ENCODE measurements at regions not wholly inside any gene's neighbourhood (a gene's known extent, or its start where the extent isn't known, plus 50 kb on each side); places are given as distances from the start of the nearest gene placed in this dataset.

- WGBS (ENCODE audit: insufficient coverage, low coverage, low lambda C conversion rate, missing lambda C conversion rate), result 48% methylated on average over 5 of the region's 6 CpGs
- intact Hi-C loops (cut with DNase I), result no loop called here
- DNase-seq, result no peak
Measured at GRCh38 chr4:129394635-129395034, 298.7 kb downstream of the C4orf33 start.

GRCh38 chr4:129403848-129404247, 307.9 kb downstream of the C4orf33 start:
- TF ChIP-seq, protein P1, sequence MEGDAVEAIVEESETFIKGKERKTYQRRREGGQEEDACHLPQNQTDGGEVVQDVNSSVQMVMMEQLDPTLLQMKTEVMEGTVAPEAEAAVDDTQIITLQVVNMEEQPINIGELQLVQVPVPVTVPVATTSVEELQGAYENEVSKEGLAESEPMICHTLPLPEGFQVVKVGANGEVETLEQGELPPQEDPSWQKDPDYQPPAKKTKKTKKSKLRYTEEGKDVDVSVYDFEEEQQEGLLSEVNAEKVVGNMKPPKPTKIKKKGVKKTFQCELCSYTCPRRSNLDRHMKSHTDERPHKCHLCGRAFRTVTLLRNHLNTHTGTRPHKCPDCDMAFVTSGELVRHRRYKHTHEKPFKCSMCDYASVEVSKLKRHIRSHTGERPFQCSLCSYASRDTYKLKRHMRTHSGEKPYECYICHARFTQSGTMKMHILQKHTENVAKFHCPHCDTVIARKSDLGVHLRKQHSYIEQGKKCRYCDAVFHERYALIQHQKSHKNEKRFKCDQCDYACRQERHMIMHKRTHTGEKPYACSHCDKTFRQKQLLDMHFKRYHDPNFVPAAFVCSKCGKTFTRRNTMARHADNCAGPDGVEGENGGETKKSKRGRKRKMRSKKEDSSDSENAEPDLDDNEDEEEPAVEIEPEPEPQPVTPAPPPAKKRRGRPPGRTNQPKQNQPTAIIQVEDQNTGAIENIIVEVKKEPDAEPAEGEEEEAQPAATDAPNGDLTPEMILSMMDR (IDR thresholded peaks at IDR 0.05), result no peak
- no peak for TF ChIP-seq POLR2A (IDR thresholded peaks at IDR 0.05)
- DNase-seq (no peak), ATAC-seq (no peak)
- Histone ChIP-seq H3K4me3 (no peak overlapping the region), H3K27ac (no peak overlapping the region), H3K36me3 (no peaks in the 10 kb centered on the region), H3K27me3 (no peaks in the 10 kb centered on the region), H3K9me3 (no peaks in the 10 kb centered on the region), H3K4me1 (no peaks in the 10 kb centered on the region)
- intact Hi-C loops (cut with DNase I), result no loop called here
- WGBS (ENCODE audit: insufficient coverage, low coverage, low lambda C conversion rate, missing lambda C conversion rate), result 48% methylated on average over 1 of the region's 1 CpG

More at GRCh38 chr4:129394635-129395034, 298.7 kb downstream of the C4orf33 start:
- Histone ChIP-seq H3K36me3 (no peaks in the 10 kb centered on the region), H3K4me3 (no peak overlapping the region), H3K9me3 (no peaks in the 10 kb centered on the region), H3K27ac (no peak overlapping the region), H3K4me1 (no peaks in the 10 kb centered on the region), H3K27me3 (no peaks in the 10 kb centered on the region)
- no peak for ATAC-seq
- TF ChIP-seq, protein P1 (IDR thresholded peaks at IDR 0.05), result no peak
- TF ChIP-seq POLR2A (IDR thresholded peaks at IDR 0.05), result no peak

- Histone ChIP-seq H3K4me1 (peaks cover 0 to 2% (median 0%) of the 10 kb centered on the region in 4 donors), H3K36me3 (no peaks in the 10 kb centered on the region), H3K4me3 (no peak overlapping the region), H3K9me3 (no peaks in the 10 kb centered on the region), H3K27ac (no peak overlapping the region), H3K27me3 (no peaks in the 10 kb centered on the region)
- ATAC-seq (no peak), DNase-seq (no peak)
- intact Hi-C loops (cut with DNase I), result no loop called here
- TF ChIP-seq, protein P1 (IDR thresholded peaks at IDR 0.05), result no peak
- no peak for TF ChIP-seq POLR2A (IDR thresholded peaks at IDR 0.05)
- 58% methylated on average over 3 of the region's 3 CpGs for WGBS (ENCODE audit: insufficient coverage, low coverage, low lambda C conversion rate, missing lambda C conversion rate)
Measured at GRCh38 chr4:129410115-129410514, 314.2 kb downstream of the C4orf33 start.

DNA sequence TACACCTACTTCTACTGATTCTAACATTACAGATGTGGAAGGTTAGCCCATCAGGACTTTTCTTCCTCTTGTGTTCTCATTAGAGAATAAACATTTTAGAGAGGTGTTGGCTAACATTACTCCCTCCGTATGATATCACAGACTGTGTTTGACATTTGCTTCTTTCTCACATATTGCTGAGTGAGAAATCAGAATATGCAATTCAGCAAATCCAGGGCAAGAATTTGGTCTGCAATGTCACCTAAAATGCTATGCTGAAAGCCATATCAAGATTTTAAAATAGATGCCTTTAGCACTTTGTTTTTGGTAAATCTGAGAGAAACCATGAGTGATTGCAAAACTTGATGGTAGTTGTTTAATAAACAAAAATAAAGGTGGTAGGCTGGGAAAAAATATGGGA, 319.1 kb downstream of the C4orf33 start:
- intact Hi-C loops (cut with DNase I), result no loop called here
- H3K27me3 ChIP-seq, result no peaks in the 10 kb centered on the region
- H3K9me3 ChIP-seq, result no peaks in the 10 kb centered on the region
- ATAC-seq (no peak), DNase-seq (no peak)
- H3K36me3 ChIP-seq, result no peaks in the 10 kb centered on the region
- H3K4me1 ChIP-seq, result no peaks in the 10 kb centered on the region
- H3K27ac ChIP-seq, result no peak overlapping the region
- TF ChIP-seq POLR2A (IDR thresholded peaks at IDR 0.05), result no peak
- TF ChIP-seq, protein P1 (IDR thresholded peaks at IDR 0.05), result no peak
- WGBS (ENCODE audit: insufficient coverage, low coverage, low lambda C conversion rate, missing lambda C conversion rate), result 33% methylated on average over 1 of the region's 1 CpG
- H3K4me3 ChIP-seq, result no peak overlapping the region

DNA sequence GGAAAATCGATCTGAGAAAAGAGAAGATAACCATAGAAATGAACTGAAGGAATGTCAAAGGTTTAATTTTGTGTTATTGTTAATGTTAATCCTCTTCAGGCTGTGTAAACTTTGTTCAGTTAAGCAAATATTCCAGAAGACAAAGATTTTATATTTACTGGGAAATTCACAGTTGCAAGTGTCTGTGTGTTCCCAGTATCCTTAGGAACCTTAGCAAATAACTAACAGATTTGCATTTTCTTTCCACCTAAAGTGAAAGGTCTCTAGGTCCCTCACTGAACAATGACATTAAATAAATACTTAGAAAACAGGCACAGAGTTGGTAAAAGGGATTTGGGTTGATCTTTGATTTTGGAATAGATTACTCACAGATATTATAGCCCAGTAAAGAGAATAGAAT, 324.7 kb downstream of the C4orf33 start:
- WGBS (ENCODE audit: insufficient coverage, low coverage, low lambda C conversion rate, missing lambda C conversion rate), result 9% methylated on average over 1 of the region's 1 CpG
- no peak for TF ChIP-seq POLR2A (IDR thresholded peaks at IDR 0.05)
- Histone ChIP-seq H3K36me3 (no peaks in the 10 kb centered on the region), H3K4me1 (no peaks in the 10 kb centered on the region), H3K27ac (no peak overlapping the region), H3K4me3 (no peak overlapping the region), H3K27me3 (no peaks in the 10 kb centered on the region), H3K9me3 (no peaks in the 10 kb centered on the region)
- intact Hi-C loops (cut with DNase I), result no loop called here
- DNase-seq (no peak), ATAC-seq (no peak)

All from right lobe of liver (tissue), 6 donors.